Neural cell (in vitro differentiated cells): ENCODE measurements at regions not wholly inside any gene's neighbourhood (a gene's known extent, or its start where the extent isn't known, plus 50 kb on each side); places are given as distances from the start of the nearest gene placed in this dataset.

Experiments used
- H2AFZ ChIP-seq: fragments of 200-600, 300-800 bp; sonication (generic), shearing (Covaris generic); 2 replicates; pipeline ENCODE4 v1.6.0; 2014; ENCODE audit warnings: low read depth, mild to moderate bottlenecking, antibody characterized with exemption, low read length, moderate library complexity
- H3F3A ChIP-seq: fragments of 200-600 bp; shearing (Covaris generic); 2 replicates; pipeline ENCODE4 v1.6.1; 2016; ENCODE audit warnings: mild to moderate bottlenecking, moderate library complexity, mixed read lengths, antibody characterized with exemption, low read length; ENCODE audit not compliant: insufficient read depth, poor library complexity, severe bottlenecking
- H3K27ac ChIP-seq: fragments of 200-600, 300-800 bp; sonication (generic), shearing (Covaris generic); 2 replicates; pipeline ENCODE4 v1.5.1; 2014; ENCODE audit warnings: mild to moderate bottlenecking, low read length, moderate library complexity
- H3K27me3 ChIP-seq: fragments of 300-800, 200-600 bp; sonication (generic), shearing (Covaris generic); 2 replicates; pipeline ENCODE4 v1.6.0; 2014; ENCODE audit warnings: mild to moderate bottlenecking, low read depth, low read length, moderate library complexity; ENCODE audit not compliant: insufficient read depth
- H3K36me3 ChIP-seq: fragments of 300-800, 200-600 bp; sonication (generic), shearing (Covaris generic); 2 replicates; pipeline ENCODE4 v1.5.1; 2014; ENCODE audit warnings: mild to moderate bottlenecking, antibody characterized with exemption, low read length, moderate library complexity; ENCODE audit not compliant: insufficient read depth
- H3K4me2 ChIP-seq: fragments of 300-800, 200-600 bp; sonication (generic), shearing (Covaris generic); 2 replicates; pipeline ENCODE4 v1.6.0; 2014; ENCODE audit warnings: mild to moderate bottlenecking, low read length
- H3K4me3 ChIP-seq: fragments of 300-800, 200-600 bp; sonication (generic), shearing (Covaris generic); 2 replicates; pipeline ENCODE4 v1.5.1; 2014; ENCODE audit warnings: mild to moderate bottlenecking, low read length, moderate library complexity
- H3K79me2 ChIP-seq: fragments of 200-600 bp; shearing (Covaris generic); replicated peaks from 2 replicates; pipeline ENCODE4 v1.6.0; 2014; ENCODE audit warnings: mild to moderate bottlenecking, low read length, moderate library complexity; ENCODE audit not compliant: insufficient read depth
- H3K9ac ChIP-seq: fragments of 300-800, 200-600 bp; sonication (generic), shearing (Covaris generic); 2 replicates; pipeline ENCODE4 v1.6.1; 2016; ENCODE audit warnings: mild to moderate bottlenecking, low read length, mixed read lengths
- H3K9me2 ChIP-seq: fragments of 200-600 bp; shearing (Covaris generic); 2 replicates; pipeline ENCODE4 v1.6.1; 2016; ENCODE audit warnings: mild to moderate bottlenecking, low read length, mixed read lengths; ENCODE audit not compliant: insufficient read depth
- H3K9me3 ChIP-seq: fragments of 200-600, 300-800 bp; sonication (generic), shearing (Covaris generic); 2 replicates; pipeline ENCODE4 v1.6.1; 2016; ENCODE audit warnings: mild to moderate bottlenecking, mixed run types, low read length, moderate library complexity, mixed read lengths
- H4K20me1 ChIP-seq: fragments of 200-600 bp; shearing (Covaris generic); 2 replicates; pipeline ENCODE4 v1.6.1; 2016; ENCODE audit warnings: mild to moderate bottlenecking, mixed run types; ENCODE audit not compliant: insufficient read depth
- CTCF ChIP-seq: fragments of 450-650 bp; IDR thresholded peaks from 2 replicates; pipeline ENCODE4 v1.5.1; 2014; ENCODE audit warnings: antibody characterized with exemption, mild to moderate bottlenecking, moderate library complexity; ENCODE audit not compliant: poor library complexity, severe bottlenecking
- EP300 ChIP-seq: fragments of 450-650 bp; conservative IDR thresholded peaks from 2 replicates; pipeline ENCODE4 v1.6.1; 2014; ENCODE audit warnings: antibody characterized with exemption, mild to moderate bottlenecking, moderate library complexity; ENCODE audit not compliant: poor library complexity, severe bottlenecking
- EZH2 ChIP-seq: fragments of 200-600, 300-800 bp; shearing (Covaris generic), sonication (generic); IDR thresholded peaks from 2 replicates; pipeline ENCODE4 v1.6.1; 2014; ENCODE audit warnings: antibody characterized with exemption, low read length, borderline replicate concordance, mild to moderate bottlenecking; ENCODE audit not compliant: insufficient read depth, poor library complexity, severe bottlenecking
- MXI1 ChIP-seq: fragments of 450-650 bp; conservative IDR thresholded peaks from 2 replicates; pipeline ENCODE4 v1.6.1; 2014; ENCODE audit warnings: antibody characterized with exemption, mild to moderate bottlenecking; ENCODE audit not compliant: poor library complexity, severe bottlenecking
- POLR2AphosphoS5 ChIP-seq: IDR thresholded peaks from 2 replicates; pipeline ENCODE4 v1.6.1; 2012
- RAD21 ChIP-seq: fragments of 450-650 bp; conservative IDR thresholded peaks from 2 replicates; pipeline ENCODE4 v1.6.1; 2014; ENCODE audit warnings: antibody characterized with exemption, mild to moderate bottlenecking, moderate library complexity
- REST ChIP-seq: IDR thresholded peaks from 2 replicates; pipeline ENCODE4 v1.6.1; 2012; ENCODE audit warnings: borderline replicate concordance
- SMC3 ChIP-seq: fragments of 450-650 bp; conservative IDR thresholded peaks from 2 replicates; pipeline ENCODE4 v1.6.1; 2014; ENCODE audit warnings: antibody characterized with exemption, mild to moderate bottlenecking, moderate library complexity; ENCODE audit not compliant: poor library complexity
- TAF1 ChIP-seq: IDR thresholded peaks from 2 replicates; pipeline ENCODE4 v1.6.1; 2012; ENCODE audit warnings: low read depth

GRCh38 chr3:150357923-150358607, 50.0 kb upstream of the TSC22D2 start:
- H3K27me3 ChIP-seq, result no peaks in the 10 kb centered on the region
- no peak overlapping the region for H3K27ac ChIP-seq
- H3K9ac ChIP-seq, result no peak overlapping the region
- H3K79me2 ChIP-seq, result no peaks in the 10 kb centered on the region
- no peak for TF ChIP-seq MXI1
- TF ChIP-seq RAD21, result no peak
- TF ChIP-seq CTCF, result no peak
- no peak for TF ChIP-seq EZH2
- no peak for TF ChIP-seq SMC3
- no peak for TF ChIP-seq TAF1
- TF ChIP-seq EP300, result no peak
- TF ChIP-seq REST, result no peak
- TF ChIP-seq POLR2AphosphoS5, result no peak
- no peaks in the 10 kb centered on the region for H3K9me3 ChIP-seq
- no peaks in the 10 kb centered on the region for H3K9me2 ChIP-seq
- no peaks in the 10 kb centered on the region for H4K20me1 ChIP-seq
- no peak overlapping the region for H2AFZ ChIP-seq
- no peak overlapping the region for H3K4me2 ChIP-seq
- no peaks in the 10 kb centered on the region for H3K36me3 ChIP-seq
- no peak overlapping the region for H3K4me3 ChIP-seq
- H3F3A ChIP-seq, result no peaks in the 10 kb centered on the region

- Histone ChIP-seq H3K36me3 (no peaks in the 10 kb centered on the region), H3K27ac (no peak overlapping the region), H3K9me3 (no peaks in the 10 kb centered on the region), H3K9ac (no peak overlapping the region), H3K79me2 (no peaks in the 10 kb centered on the region), H3K4me3 (no peak overlapping the region), H2AFZ (no peak overlapping the region), H3F3A (no peaks in the 10 kb centered on the region), H3K4me2 (no peak overlapping the region), H3K27me3 (no peaks in the 10 kb centered on the region), H3K9me2 (no peaks in the 10 kb centered on the region), H4K20me1 (no peaks in the 10 kb centered on the region)
- no peak for TF ChIP-seq POLR2AphosphoS5
- TF ChIP-seq TAF1, result no peak
- no peak for TF ChIP-seq RAD21
- no peak for TF ChIP-seq MXI1
- TF ChIP-seq CTCF, result no peak
- TF ChIP-seq SMC3, result no peak
- no peak for TF ChIP-seq EP300
- no peak for TF ChIP-seq REST
- no peak for TF ChIP-seq EZH2
Measured at GRCh38 chr3:150357140-150357539, 51.0 kb upstream of the TSC22D2 start.
